GM12875 (cell line): ENCODE measurements at regions not wholly inside any gene's neighbourhood (a gene's known extent, or its start where the extent isn't known, plus 50 kb on each side); places are given as distances from the start of the nearest gene placed in this dataset.

Experiments used
- H3K4me3 ChIP-seq: one replicate; pipeline ENCODE4 v1.5.1; 2011; ENCODE audit warnings: low read depth, low read length, control low read depth
- TF ChIP-seq, protein P1 (sequence below): IDR thresholded peaks from 2 replicates; pipeline ENCODE4 v1.5.1; 2011; ENCODE audit warnings: low read depth, mild to moderate bottlenecking, control low read depth, inconsistent platforms, low read length, moderate library complexity, borderline replicate concordance; ENCODE audit not compliant: insufficient read depth

DNA sequence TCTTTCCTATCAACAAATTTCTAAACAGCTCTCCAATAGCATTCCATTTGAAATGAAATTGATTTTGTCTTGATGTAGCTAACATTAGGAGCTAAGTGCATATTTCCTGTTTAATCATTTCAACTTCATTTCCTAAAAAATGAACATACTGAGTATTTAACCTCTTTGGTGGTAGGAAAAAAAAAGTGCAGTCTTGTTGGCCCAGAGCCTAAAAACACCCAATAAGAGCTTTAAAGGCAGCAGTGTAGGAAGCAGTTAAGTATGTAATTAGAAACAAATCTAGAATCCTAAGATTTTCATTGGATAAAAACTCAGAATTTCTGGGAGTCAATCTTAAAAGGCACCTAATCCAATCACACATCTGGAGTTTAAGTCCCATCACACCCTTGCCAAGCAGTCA, 71.0 kb upstream of the RBMS1 start:
- TF ChIP-seq, protein P1, sequence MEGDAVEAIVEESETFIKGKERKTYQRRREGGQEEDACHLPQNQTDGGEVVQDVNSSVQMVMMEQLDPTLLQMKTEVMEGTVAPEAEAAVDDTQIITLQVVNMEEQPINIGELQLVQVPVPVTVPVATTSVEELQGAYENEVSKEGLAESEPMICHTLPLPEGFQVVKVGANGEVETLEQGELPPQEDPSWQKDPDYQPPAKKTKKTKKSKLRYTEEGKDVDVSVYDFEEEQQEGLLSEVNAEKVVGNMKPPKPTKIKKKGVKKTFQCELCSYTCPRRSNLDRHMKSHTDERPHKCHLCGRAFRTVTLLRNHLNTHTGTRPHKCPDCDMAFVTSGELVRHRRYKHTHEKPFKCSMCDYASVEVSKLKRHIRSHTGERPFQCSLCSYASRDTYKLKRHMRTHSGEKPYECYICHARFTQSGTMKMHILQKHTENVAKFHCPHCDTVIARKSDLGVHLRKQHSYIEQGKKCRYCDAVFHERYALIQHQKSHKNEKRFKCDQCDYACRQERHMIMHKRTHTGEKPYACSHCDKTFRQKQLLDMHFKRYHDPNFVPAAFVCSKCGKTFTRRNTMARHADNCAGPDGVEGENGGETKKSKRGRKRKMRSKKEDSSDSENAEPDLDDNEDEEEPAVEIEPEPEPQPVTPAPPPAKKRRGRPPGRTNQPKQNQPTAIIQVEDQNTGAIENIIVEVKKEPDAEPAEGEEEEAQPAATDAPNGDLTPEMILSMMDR, result no peak
- H3K4me3 ChIP-seq, result no peak overlapping the region

DNA sequence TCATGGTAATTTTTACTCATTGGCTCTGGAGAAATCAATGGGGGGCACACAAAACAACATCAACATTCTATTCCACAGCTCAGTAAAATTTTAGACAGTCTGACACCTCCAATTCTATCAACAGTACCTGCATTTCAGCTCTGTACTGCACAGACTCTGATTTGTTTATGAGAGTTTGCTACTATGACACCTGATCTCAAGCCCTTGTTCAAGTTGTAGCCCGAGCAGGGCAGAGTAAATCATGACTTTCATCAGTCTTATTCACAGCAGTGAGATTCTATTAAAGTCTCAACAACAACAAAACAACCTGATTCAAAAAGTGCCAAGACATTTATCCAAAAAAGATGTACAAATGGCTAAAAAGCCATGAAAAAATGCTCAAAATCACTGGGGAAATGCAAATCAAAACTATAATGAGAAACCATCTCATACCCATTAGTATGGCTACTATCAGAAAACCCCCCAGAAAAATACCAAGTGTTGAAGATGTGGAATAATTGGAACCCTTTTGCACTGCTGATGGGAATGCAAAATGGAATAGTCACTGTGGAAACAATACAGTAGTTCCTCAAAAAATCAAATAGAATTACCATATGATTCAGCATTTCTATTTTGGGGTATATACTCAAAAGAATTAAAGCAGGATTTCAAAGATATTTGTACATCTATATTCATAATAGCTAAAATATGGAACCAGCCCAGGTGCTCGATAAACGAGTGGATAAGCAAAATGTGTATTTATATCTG, 71.7 kb upstream of the RBMS1 start:
- TF ChIP-seq, protein P1, result no peak
- H3K4me3 ChIP-seq, result no peak overlapping the region

DNA sequence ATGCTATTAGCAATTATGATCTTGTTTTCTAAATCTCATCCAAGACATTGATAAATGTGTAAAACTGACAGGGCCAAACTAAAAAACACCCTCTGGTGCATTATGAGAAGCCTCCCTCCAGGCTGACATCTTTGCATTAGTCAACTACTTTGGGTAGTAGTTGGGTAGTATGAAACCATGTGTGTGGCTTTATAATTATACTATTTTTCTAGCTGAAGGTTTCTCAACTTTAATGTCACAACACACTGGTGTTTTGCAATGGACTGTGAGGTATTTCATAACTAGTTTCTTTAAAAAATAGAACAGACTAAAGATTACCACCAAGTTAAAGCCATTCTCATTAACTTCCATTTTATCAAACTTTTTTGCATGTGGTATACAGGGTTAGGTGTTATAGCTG, 73.1 kb upstream of the RBMS1 start:
- H3K4me3 ChIP-seq, result no peak overlapping the region
- TF ChIP-seq, protein P1, result no peak

DNA sequence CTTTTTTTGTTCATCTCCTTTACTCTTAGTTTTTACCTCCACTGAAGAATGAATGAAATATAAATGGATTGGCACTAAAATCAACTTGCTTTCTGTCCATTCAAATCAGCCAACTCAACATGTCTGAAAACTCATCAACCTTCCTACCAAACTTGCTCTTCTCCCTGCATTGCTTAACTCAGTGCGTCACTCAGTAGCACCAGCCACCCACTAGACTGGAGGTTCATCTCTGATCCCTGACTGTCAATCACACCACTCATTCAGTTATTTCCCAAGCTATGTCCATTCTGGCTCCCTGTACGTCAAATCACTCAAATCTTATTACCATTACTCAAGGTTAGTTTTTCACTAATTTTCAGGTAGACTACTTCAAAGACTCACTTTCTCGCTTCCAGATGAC, 75.2 kb upstream of the RBMS1 start:
- no peak overlapping the region for H3K4me3 ChIP-seq
- TF ChIP-seq, protein P1, result no peak

DNA sequence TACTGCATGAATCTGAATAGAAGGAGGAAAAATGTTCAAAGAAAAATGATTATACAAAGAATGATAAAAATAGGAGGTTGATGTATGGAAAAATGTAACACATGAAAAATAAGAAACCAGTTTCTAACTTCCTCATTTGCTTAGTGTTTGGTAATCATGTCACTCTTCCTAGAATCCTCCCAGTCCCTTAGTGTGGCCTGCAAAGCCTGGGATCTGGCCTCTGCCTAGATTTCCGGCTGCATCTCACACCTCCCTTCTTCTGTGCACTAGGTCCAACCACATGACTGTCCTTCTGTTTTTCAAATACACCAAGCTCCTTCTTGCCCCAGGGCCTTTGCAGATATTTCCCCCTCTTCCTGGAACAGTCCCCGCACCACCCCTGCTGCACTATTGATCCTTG, 76.8 kb upstream of the RBMS1 start:
- no peak overlapping the region for H3K4me3 ChIP-seq
- TF ChIP-seq, protein P1, result no peak

DNA sequence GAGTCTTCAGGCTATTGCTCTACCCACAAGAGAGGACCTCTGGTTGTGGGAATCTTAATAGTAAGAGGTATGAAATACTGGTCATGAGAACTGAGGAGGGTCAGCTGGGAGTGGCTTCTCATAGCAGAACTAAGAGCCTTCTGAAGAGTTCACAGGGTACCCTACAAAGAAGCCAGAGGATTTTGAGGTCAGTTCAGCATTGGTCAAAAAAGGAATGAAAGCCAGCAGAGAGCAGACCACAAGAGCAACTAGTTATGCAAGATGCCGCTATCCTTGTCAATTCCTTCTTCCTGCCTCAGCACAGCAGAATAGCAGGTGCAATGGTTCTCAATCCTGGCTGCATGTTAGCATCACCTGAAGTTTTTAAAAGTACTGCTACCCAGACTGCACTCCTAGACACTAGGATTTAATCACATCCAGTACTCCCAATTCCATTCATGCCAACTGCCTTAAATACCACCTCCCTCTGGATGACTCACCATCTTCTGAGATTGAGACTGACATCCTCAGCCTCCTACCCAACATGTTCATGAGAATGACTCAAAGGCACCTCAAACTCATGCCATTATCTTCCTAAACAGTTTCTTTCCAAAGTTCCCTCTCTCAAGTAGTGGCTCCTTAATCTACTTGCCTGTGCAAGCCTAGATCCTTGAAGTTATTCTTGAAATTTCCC, 81.0 kb upstream of the RBMS1 start:
- H3K4me3 ChIP-seq, result no peak overlapping the region
- TF ChIP-seq, protein P1, result no peak

DNA sequence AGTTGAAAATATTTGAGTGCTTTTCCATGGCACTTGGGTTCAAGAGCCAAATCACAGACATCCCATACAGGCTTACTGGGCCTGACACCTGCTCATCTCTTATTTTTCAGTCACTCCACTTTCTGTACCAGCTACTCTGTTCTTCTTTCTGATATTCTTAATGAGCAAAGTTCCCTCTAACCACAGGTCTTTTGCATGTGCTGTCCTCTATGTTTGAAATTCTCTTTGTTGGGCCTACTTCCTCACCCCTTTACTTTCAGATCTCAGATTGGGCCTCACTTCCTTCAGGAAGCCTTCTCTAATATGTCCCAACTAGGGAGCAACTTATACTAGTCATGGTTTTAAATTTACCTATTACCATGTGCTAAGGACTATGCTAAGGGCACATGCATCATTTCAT, 81.8 kb upstream of the RBMS1 start:
- no peak overlapping the region for H3K4me3 ChIP-seq
- TF ChIP-seq, protein P1, result no peak
